GM19463 (cell line): ENCODE measurements at regions not wholly inside any gene's neighbourhood (a gene's known extent, or its start where the extent isn't known, plus 50 kb on each side); places are given as distances from the start of the nearest gene placed in this dataset.
A peak's percentile ranks its signal among the peaks of the same experiment; 100 is the strongest.

Source experiments
- ATAC-seq: cut with Tn5 transposase; IDR thresholded peaks from one replicate; pipeline ENCODE4 v1.9.1; 2021; ENCODE audit warnings: mild to moderate bottlenecking, moderate library complexity; ENCODE audit not compliant: unreplicated experiment

DNA sequence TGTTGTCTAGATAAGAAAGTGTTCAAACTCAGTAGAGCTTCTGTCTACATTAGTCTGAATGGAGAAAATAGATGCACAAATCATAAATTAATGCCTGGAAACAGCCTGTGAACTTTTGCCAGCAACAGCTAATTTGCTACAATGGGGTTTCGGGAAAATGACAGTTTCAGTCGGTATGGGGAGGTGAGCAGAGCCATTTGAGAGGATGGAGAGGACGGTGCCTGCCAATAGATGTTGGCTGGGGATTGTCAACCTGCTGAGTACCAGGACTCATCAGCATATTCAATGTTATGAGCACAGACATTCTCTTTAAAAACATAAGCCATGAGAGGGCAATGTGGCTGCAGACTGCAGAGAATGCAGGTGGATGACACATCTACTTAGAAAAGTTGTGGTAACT, 230.3 kb upstream of the PCDH18 start:
- no peak for ATAC-seq

- no peak for ATAC-seq
Measured at GRCh38 chr4:137754652-137755471, 222.6 kb upstream of the PCDH18 start.

GRCh38 chr4:137749466-137749865, 217.2 kb upstream of the PCDH18 start:
- ATAC-seq = no peak

- no peak for ATAC-seq
Measured at GRCh38 chr4:137748616-137749015, 216.3 kb upstream of the PCDH18 start.

DNA sequence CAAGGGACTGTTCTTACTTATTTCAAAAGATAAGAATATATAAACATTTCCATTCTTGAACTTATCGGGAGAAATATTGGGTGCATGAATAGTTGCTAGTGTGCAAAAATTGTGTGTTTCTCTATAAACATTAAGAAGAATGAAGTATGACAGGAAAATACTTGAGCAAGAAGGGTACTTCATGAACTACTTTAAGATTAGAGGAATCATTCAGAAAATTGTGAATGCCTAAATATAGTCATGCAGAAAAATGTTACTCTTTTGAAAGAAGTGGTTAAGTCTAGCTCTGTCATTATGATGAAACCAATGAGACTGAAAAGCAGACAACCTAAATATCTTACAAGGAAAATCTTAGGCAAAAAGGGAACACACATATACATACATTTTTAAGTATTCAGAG, 207.8 kb upstream of the PCDH18 start:
- ATAC-seq = no peak

- ATAC-seq = no peak
Measured at GRCh38 chr4:137739391-137739790, 207.1 kb upstream of the PCDH18 start.

GRCh38 chr4:137738375-137738990, 206.2 kb upstream of the PCDH18 start:
- ATAC-seq = no peak

DNA sequence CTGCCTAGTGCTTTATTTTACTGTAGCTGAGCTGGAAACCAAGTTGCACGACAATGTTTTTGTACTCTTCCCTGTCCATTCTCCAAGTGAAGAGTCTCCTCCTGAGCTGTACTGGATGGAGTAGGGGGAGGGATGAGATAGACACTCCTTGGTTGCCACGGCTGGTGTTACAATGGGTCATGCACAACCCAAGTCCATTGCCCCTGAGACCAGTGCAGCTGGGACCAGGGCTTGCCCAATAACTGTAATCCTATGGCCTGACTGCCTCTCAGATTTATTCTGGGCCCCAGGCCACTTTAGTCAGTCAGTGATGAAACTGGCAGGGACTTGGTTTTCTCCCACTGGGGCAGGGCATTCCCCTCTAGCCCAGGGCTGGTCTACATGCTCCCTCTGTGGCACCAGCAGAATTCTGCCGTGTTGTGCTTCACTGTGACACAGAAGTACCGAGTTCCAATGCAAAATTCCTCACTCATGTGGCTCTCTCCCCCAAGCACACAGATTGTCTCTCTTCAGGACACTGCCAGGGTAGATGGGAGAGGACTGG, 203.3 kb upstream of the PCDH18 start:
- ATAC-seq = no peak

GRCh38 chr4:137733174-137734141, 201.2 kb upstream of the PCDH18 start:
- peak; percentile 83 for ATAC-seq

GRCh38 chr4:137722910-137723309, 190.6 kb upstream of the PCDH18 start:
- ATAC-seq = no peak

- ATAC-seq = no peak
Measured at GRCh38 chr4:137711502-137711901, 179.2 kb upstream of the PCDH18 start.

DNA sequence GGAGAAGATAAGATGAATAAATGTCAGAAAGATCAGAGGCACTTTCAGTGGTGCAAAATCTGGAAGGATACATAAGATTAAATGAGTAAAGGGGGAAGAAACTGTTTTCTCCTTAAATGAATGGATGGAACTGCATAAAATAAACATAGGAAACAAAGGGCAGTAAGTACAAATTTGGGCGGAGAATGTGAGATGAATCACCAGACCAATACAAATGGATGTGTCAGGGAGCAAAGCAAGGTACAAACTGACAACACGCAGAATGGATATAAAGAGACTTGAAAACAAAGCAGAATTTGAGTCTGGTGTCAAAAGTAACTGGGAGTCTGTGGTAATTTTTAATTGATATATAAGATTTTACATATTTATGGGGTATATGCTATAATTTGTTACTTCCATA, 175.3 kb upstream of the PCDH18 start:
- ATAC-seq = no peak

DNA sequence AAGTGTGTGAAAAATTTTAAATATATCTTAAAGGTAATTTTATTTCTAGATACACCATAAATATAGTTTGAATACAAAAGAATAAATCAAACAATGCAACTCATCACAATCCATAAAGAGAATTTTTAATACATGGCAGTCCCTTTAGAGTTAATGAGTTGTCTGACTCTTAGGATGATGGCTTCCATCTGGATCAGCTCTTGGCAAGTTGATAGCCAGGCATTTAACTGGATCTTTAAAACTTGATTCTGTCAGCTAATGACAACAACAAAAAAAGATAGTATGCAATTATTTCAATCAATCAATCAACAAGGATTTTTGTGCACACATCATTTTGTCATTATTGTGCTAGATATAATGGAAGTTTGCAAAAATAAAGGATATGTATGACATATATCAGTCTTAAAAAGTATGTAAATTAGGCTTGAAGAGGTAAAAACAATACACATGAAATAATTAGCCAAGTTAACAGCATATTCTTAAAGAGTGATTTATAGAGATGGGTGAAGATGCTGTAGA, 174.9 kb upstream of the PCDH18 start:
- no peak for ATAC-seq

- ATAC-seq = no peak
Measured at GRCh38 chr4:137705171-137705783, 173.0 kb upstream of the PCDH18 start.

DNA sequence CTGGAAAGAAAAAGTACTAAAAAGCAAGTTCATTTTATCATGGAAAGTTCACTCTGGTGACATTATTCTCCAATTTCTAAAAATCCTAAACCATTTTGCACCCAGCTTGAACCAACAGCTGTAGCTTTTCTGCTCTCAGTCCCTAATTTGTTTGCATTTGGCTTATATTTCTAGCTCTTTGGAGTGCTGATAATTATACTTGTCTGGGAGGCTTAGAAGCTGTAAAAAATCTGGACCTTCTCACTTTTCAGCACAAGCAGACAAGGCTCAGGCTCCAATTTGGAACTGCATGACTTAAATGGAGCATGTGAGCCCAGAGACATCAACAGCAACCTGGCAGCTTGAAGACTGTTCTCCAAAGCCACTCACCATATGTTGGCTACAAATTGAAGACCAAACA, 170.9 kb upstream of the PCDH18 start:
- ATAC-seq = no peak

GRCh38 chr4:137702512-137702911, 170.2 kb upstream of the PCDH18 start:
- no peak for ATAC-seq

DNA sequence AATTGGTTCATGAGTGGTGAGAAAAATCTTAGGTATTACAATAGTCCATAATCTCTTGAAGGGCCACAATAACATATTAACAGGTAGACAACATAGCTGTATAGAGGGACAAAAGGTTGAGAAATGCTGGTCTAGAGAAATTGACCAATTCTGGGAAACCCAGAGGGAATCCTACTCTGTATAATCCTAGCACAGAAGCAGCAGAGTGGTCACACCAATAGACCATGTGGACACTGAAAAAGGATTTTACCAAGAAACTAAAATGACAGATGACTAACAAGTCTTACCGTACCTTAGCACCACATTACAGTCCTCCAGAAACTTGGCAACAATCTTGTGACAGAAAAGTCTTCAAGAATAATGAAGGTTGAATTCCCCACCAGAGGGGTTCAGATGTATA, 169.1 kb upstream of the PCDH18 start:
- no peak for ATAC-seq

GRCh38 chr4:137700751-137701150, 168.5 kb upstream of the PCDH18 start:
- no peak for ATAC-seq

DNA sequence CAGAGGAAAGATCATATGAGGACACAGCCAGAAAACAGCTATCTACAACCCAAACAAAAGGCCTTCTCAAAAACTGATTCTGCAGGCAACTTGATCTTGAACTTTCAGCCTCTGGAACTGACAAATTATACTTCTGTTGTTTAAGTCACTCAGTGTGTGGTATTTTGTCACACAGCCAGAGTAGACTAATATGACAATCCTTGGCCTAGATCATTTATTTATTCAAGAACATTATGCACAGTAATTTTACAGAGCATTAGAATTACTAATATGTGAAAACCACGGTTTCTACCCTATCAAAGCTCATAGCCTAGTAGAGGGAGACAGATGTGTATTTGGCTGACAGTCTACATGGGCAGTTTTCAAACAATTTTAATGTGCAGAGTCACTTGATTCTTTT, 167.8 kb upstream of the PCDH18 start:
- ATAC-seq = no peak

DNA sequence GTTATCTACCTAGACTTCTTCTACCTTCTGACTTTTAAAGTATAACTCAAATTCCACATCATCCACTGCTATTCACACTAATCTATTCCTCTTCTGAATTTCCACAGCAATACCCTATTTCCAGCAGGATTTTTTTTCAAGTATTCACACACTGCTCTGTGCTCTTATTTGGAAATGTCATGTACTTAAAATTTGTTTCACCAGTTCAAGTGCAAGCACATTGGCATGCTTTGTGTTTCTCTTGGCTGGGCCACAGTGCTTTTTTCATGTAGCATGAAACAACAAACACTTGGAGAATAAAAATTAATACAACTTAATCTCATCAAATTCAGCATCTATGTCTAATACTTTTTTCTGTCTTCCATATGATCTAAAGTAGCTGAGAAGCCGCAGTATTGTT, 161.8 kb upstream of the PCDH18 start:
- ATAC-seq = no peak

GRCh38 chr4:137693641-137694040, 161.3 kb upstream of the PCDH18 start:
- ATAC-seq = no peak
